GM11168 (cell line): ENCODE measurements at regions not wholly inside any gene's neighbourhood (a gene's known extent, or its start where the extent isn't known, plus 50 kb on each side); places are given as distances from the start of the nearest gene placed in this dataset.

Experiments used
- in situ Hi-C: fragments of 300-500 bp; cut with MboI; formaldehyde crosslinking; loops from one replicate; pipeline ENCODE4 v1.12.0; 2022; ENCODE audit warnings: low sequenced_read_pairs; ENCODE audit not compliant: unreplicated experiment

GRCh38 chr14:65926935-65927700, 514.6 kb downstream of the FUT8 start:
- in situ Hi-C loops, result no loop called here

GRCh38 chr14:65927931-65928356, 515.4 kb downstream of the FUT8 start:
- in situ Hi-C loops, result no loop called here

GRCh38 chr14:65928995-65929394, 516.5 kb downstream of the FUT8 start:
- in situ Hi-C loops, result no loop called here

GRCh38 chr14:65933400-65934069, 521.0 kb downstream of the FUT8 start:
- in situ Hi-C loops, result no loop called here

GRCh38 chr14:65934070-65934435, 521.5 kb downstream of the FUT8 start:
- in situ Hi-C loops, result no loop called here

- in situ Hi-C loops, result no loop called here
These were observed 523.9 kb downstream of the FUT8 start for GRCh38 chr14:65936342-65936975.

- in situ Hi-C loops, result no loop called here
These were observed 524.8 kb downstream of the FUT8 start for GRCh38 chr14:65937079-65937959.

GRCh38 chr14:65937960-65938316, 525.4 kb downstream of the FUT8 start:
- in situ Hi-C loops, result no loop called here

- in situ Hi-C loops, result no loop called here
These were observed 526.2 kb downstream of the FUT8 start for GRCh38 chr14:65938738-65939137.

- in situ Hi-C loops, result no loop called here
These were observed 526.7 kb downstream of the FUT8 start for GRCh38 chr14:65939184-65939583.

- in situ Hi-C loops, result no loop called here
These were observed 527.7 kb downstream of the FUT8 start for GRCh38 chr14:65940056-65940735.

- in situ Hi-C loops, result no loop called here
These were observed 528.6 kb downstream of the FUT8 start for GRCh38 chr14:65941091-65941490.

- in situ Hi-C loops, result no loop called here
These were observed 530.6 kb downstream of the FUT8 start for GRCh38 chr14:65943150-65943549.

GRCh38 chr14:65943916-65944410, 531.4 kb downstream of the FUT8 start:
- in situ Hi-C loops, result no loop called here

- in situ Hi-C loops, result no loop called here
These were observed 532.8 kb downstream of the FUT8 start for GRCh38 chr14:65945327-65945726.

- in situ Hi-C loops, result no loop called here
These were observed 534.0 kb downstream of the FUT8 start for GRCh38 chr14:65946494-65946893.

- in situ Hi-C loops, result no loop called here
These were observed 535.8 kb downstream of the FUT8 start for GRCh38 chr14:65948302-65948701.

GRCh38 chr14:65949711-65950516, 536.3 kb upstream of the CCDC196 start:
- in situ Hi-C loops, result loop anchor here (25.0 kb wide), 1 partner anchor 538 kb away; the partner anchor contains the start of gene FUT8

GRCh38 chr14:65954942-65955341, 531.2 kb upstream of the CCDC196 start:
- in situ Hi-C loops, result loop anchor here (25.0 kb wide), 1 partner anchor 543 kb away; the partner anchor contains the start of gene FUT8
